Upper lobe of left lung (tissue), 4 donors: ENCODE measurements at regions not wholly inside any gene's neighbourhood (a gene's known extent, or its start where the extent isn't known, plus 50 kb on each side); places are given as distances from the start of the nearest gene placed in this dataset.

Experiments used
- POLR2A ChIP-seq, 4 donors: fragments of 450-650 bp; IDR thresholded peaks; one replicate each; pipeline ENCODE4 v1.5.1; 2016 to 2017; ENCODE audit warnings: antibody characterized with exemption in 4 of 4, mild to moderate bottlenecking in 2 of 4
- TF ChIP-seq, protein P1 (sequence below), 6 experiments: fragments of 450-650 bp in 4 of 6; fragments of 200-600 bp in 2 of 6; sonication (generic) in 2 of 6; IDR thresholded peaks; one replicate each; pipeline ENCODE4 v1.5.1; 2016 to 2019; ENCODE audit warnings: antibody characterized with exemption in 6 of 6

DNA sequence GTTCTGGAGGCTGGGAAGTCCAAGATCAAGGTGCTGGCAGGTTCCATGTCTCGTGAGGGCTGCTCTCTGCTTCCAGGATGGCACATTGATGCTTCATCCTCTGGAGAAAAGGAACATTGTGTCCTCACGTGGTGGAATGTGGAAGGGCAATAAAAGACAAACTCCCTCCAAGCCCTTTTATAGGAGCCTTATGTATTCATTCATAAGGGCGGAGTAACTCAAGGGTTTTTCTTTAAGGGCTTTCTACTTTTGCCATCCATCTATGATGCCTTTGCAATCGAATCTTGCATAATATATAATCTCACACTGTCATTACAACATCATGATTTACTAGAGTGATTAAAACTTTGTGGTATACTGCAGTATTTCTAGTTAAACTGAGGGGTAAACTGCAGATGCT is 132.7 kb upstream of the DDHD1 start:
- TF ChIP-seq, protein P1, sequence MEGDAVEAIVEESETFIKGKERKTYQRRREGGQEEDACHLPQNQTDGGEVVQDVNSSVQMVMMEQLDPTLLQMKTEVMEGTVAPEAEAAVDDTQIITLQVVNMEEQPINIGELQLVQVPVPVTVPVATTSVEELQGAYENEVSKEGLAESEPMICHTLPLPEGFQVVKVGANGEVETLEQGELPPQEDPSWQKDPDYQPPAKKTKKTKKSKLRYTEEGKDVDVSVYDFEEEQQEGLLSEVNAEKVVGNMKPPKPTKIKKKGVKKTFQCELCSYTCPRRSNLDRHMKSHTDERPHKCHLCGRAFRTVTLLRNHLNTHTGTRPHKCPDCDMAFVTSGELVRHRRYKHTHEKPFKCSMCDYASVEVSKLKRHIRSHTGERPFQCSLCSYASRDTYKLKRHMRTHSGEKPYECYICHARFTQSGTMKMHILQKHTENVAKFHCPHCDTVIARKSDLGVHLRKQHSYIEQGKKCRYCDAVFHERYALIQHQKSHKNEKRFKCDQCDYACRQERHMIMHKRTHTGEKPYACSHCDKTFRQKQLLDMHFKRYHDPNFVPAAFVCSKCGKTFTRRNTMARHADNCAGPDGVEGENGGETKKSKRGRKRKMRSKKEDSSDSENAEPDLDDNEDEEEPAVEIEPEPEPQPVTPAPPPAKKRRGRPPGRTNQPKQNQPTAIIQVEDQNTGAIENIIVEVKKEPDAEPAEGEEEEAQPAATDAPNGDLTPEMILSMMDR (IDR thresholded peaks at IDR 0.05) = no peak
- no peak for TF ChIP-seq POLR2A (IDR thresholded peaks at IDR 0.05)
